K562 (cell line): ENCODE measurements at regions not wholly inside any gene's neighbourhood (a gene's known extent, or its start where the extent isn't known, plus 50 kb on each side); places are given as distances from the start of the nearest gene placed in this dataset.

Experiments used
- ATAC-seq: fragments of 200-7000 bp; cut with Tn5 transposase; 3 replicates; pipeline ENCODE4 v1.9.1; 2020; ENCODE audit warnings: moderate library complexity
- BruUV-seq: library from RNA; stranded (reverse); fragments of 400-500 nt; replicated peaks from 2 replicates; lab custom pipeline; 2021; lab: Mats Ljungman, UMichigan
- CTCF ChIA-PET: fragments of 300-600 bp; formaldehyde crosslinking; extraction: SDS; loops from one replicate; lab custom pipeline; 2021; ENCODE audit warnings: low intra/inter-chr PET ratio; lab: Yijun Ruan, JAX
- POLR2A ChIA-PET: fragments of 300-600, 350-650 bp; sonication (Branson Sonifier 250); formaldehyde crosslinking; extraction: SDS; loops from one replicate; lab custom pipeline; 2021; ENCODE audit warnings: antibody characterized with exemption, inconsistent platforms; lab: Yijun Ruan, JAX
- DNase-seq, 4 experiments: peaks; one replicate each; pipeline versions ENCODE4 v3.0.0 to v3.0.0-alpha.2; 2011 to 2018; ENCODE audit warnings: low spot score in 3 of 4, mixed read lengths in 3 of 4; ENCODE audit errors: extremely low read depth in 1 of 4
- FAIRE-seq: peaks from 2 replicates; lab custom pipeline; 2011; peaks lifted over from hg19 to GRCh38; lab: Jason Lieb, UNC
- H2AFZ ChIP-seq: 2 replicates; pipeline ENCODE4 v1.6.0; 2011; ENCODE audit warnings: low read depth, low read length, control low read depth, inconsistent platforms
- H3K27ac ChIP-seq: fragments of 200-600 bp; 3 replicates; pipeline ENCODE4 v1.8.0; 2011; ENCODE audit warnings: low read depth, mild to moderate bottlenecking, control low read depth, inconsistent platforms, low read length, moderate library complexity, mixed read lengths; ENCODE audit errors: extremely low read depth
- H3K27me3 ChIP-seq, 2 experiments: fragments of 300-600 bp in 1 of 2; 2 replicates in 1 of 2; 3 replicates in 1 of 2; pipeline versions ENCODE4 v1.6.0 to v1.8.0; 2011; ENCODE audit warnings: inconsistent platforms in 2 of 2, low read length in 2 of 2, mild to moderate bottlenecking in 1 of 2, mixed read lengths in 1 of 2, moderate library complexity in 1 of 2; ENCODE audit not compliant: control insufficient read depth in 2 of 2, insufficient read depth in 2 of 2
- H3K36me3 ChIP-seq: fragments of 300-600 bp; 3 replicates; pipeline ENCODE4 v1.8.0; 2011; ENCODE audit warnings: mild to moderate bottlenecking, low read length, inconsistent platforms; ENCODE audit not compliant: control insufficient read depth, insufficient read depth
- H3K4me1 ChIP-seq, 2 experiments: fragments of 200-600 bp in 1 of 2; replicated peaks in 1 of 2; 2 replicates in 1 of 2; 3 replicates in 1 of 2; pipeline versions ENCODE4 v1.5.1 to v1.8.0; 2011; ENCODE audit warnings: inconsistent platforms in 2 of 2, low read length in 2 of 2, mild to moderate bottlenecking in 1 of 2, mixed read lengths in 1 of 2, moderate library complexity in 1 of 2; ENCODE audit not compliant: control insufficient read depth in 2 of 2, insufficient read depth in 2 of 2
- H3K4me2 ChIP-seq: 2 replicates; pipeline ENCODE4 v1.6.1; 2011; ENCODE audit warnings: low read length, control low read depth, inconsistent platforms, mixed read lengths; ENCODE audit not compliant: insufficient read depth
- H3K4me3 ChIP-seq: fragments of 200-600 bp; sonication (generic), shearing (Covaris generic); 2 replicates; pipeline ENCODE4 v1.5.1; 2016; ENCODE audit warnings: control low read depth, inconsistent platforms
- H3K79me2 ChIP-seq: fragments of 200-600 bp; 3 replicates; pipeline ENCODE4 v1.8.0; 2011; ENCODE audit warnings: low read length, inconsistent platforms; ENCODE audit not compliant: control insufficient read depth, insufficient read depth
- H3K9ac ChIP-seq, 2 experiments: 2 replicates each; pipeline versions ENCODE4 v1.6.0 to v1.6.1; 2011; ENCODE audit warnings: low read depth in 2 of 2, low read length in 2 of 2, control low read depth in 1 of 2, inconsistent platforms in 1 of 2, mild to moderate bottlenecking in 1 of 2, mixed read lengths in 1 of 2; ENCODE audit not compliant: insufficient read depth in 1 of 2
- H3K9me1 ChIP-seq: one replicate; pipeline ENCODE4 v1.6.0; 2011; ENCODE audit warnings: inconsistent platforms, mild to moderate bottlenecking, low read length, moderate library complexity; ENCODE audit not compliant: control insufficient read depth, insufficient read depth
- H3K9me3 ChIP-seq: replicated peaks from 2 replicates; pipeline ENCODE4 v1.5.1; 2011; ENCODE audit warnings: low read depth, low read length, inconsistent platforms; ENCODE audit not compliant: control insufficient read depth, insufficient read depth
- H4K20me1 ChIP-seq: replicated peaks from 2 replicates; pipeline ENCODE4 v1.6.1; 2011; ENCODE audit warnings: low read length, inconsistent platforms, mixed read lengths; ENCODE audit not compliant: control insufficient read depth, insufficient read depth
- CCAR2 ChIP-seq: fragments of 200-400 bp; formaldehyde crosslinking; IDR thresholded peaks from 2 replicates; pipeline ENCODE4 v1.6.1; 2017; ENCODE audit warnings: mild to moderate bottlenecking, low read depth, low read length
- CREBBP ChIP-seq: IDR thresholded peaks from one replicate; pipeline ENCODE4 v1.6.1; 2012; ENCODE audit warnings: low read depth, mild to moderate bottlenecking, control low read depth, inconsistent platforms, low read length
- ERF ChIP-seq: fragments of 450-650 bp; formaldehyde crosslinking; IDR thresholded peaks from 2 replicates; pipeline ENCODE4 v1.4.0; 2020; ENCODE audit warnings: mild to moderate bottlenecking, mixed read lengths
- FOSL1 ChIP-seq: fragments of 200-800 bp; sonication (Bioruptor generic); conservative IDR thresholded peaks from 2 replicates; pipeline ENCODE4 v1.6.1; 2016; ENCODE audit warnings: missing genetic modification characterization, missing compliant biosample characterization
- FOXM1 ChIP-seq, 2 experiments: fragments of 450-650 bp in 1 of 2; sonication (generic) in 1 of 2; formaldehyde crosslinking in 1 of 2; IDR thresholded peaks; 2 replicates each; pipeline versions ENCODE4 v1.6.1 to v1.9.0; 2017 to 2022; ENCODE audit warnings: low read depth in 2 of 2, mild to moderate bottlenecking in 2 of 2, missing genetic modification reagents in 1 of 2, moderate library complexity in 1 of 2
- GATAD2A ChIP-seq: fragments of 450-650 bp; IDR thresholded peaks from 2 replicates; pipeline ENCODE4 v1.6.1; 2017
- NUFIP1 ChIP-seq: fragments of 450-650 bp; IDR thresholded peaks from 2 replicates; pipeline ENCODE4 v1.6.1; 2018; ENCODE audit not compliant: partially characterized antibody
- SRSF9 ChIP-seq: fragments of 200-400 bp; formaldehyde crosslinking; IDR thresholded peaks from 2 replicates; pipeline ENCODE4 v1.6.1; 2017; ENCODE audit warnings: low read depth, low read length, borderline replicate concordance
- TEAD1 ChIP-seq, 2 experiments: fragments of 450-650 bp in 1 of 2; sonication (generic) in 1 of 2; formaldehyde crosslinking; IDR thresholded peaks; 2 replicates each; pipeline versions ENCODE4 v1.4.0 to v1.8.0; 2020 to 2022; ENCODE audit warnings: mild to moderate bottlenecking in 2 of 2, missing genetic modification reagents in 1 of 2
- ZNF586 ChIP-seq: fragments of 450-650 bp; formaldehyde crosslinking; conservative IDR thresholded peaks from 2 replicates; pipeline ENCODE4 v1.4.0; 2020; ENCODE audit warnings: mild to moderate bottlenecking, moderate library complexity
- WGBS: fragments of 100-300 bp; shearing (Covaris generic); methylation state at CpG from one replicate; pipeline ENCODE4 v1.1.6; 2016; ENCODE audit warnings: low coverage, mixed read lengths; ENCODE audit not compliant: insufficient coverage; ENCODE audit errors: missing lambda C conversion rate; 5-methylcytosine and 5-hydroxymethylcytosine counted together
- in situ Hi-C: fragments of 300-500 bp; cut with MboI; formaldehyde crosslinking; loops from 4 replicates; pipeline ENCODE4 v1.15.0; 2018; ENCODE audit warnings: inconsistent platforms, mixed read lengths
- intact Hi-C: fragments of 100-400 bp; cut with micrococcal nuclease; formaldehyde crosslinking; loops from 2 replicates; pipeline ENCODE4 v1.14.2; 2022
- TF ChIP-seq, protein P1 (sequence below): sonication (generic); formaldehyde crosslinking; IDR thresholded peaks from 2 replicates; pipeline ENCODE4 v1.8.0; 2022; ENCODE audit warnings: missing genetic modification reagents, mild to moderate bottlenecking, borderline replicate concordance
- TF ChIP-seq, protein P2 (sequence below): sonication (generic); formaldehyde crosslinking; IDR thresholded peaks from 2 replicates; pipeline ENCODE4 v1.8.1; 2023; ENCODE audit warnings: mild to moderate bottlenecking, missing genetic modification reagents

- no peaks in the 10 kb centered on the region for H4K20me1 ChIP-seq
- no peaks in the 10 kb centered on the region for H3K9me3 ChIP-seq
- FAIRE-seq (no peak), DNase-seq (no peak), ATAC-seq (no peak)
- no peak for TF ChIP-seq SRSF9
- H3K4me2 ChIP-seq: no peak overlapping the region
- no peak overlapping the region for H2AFZ ChIP-seq
- no peaks in the 10 kb centered on the region for H3K9me1 ChIP-seq
- POLR2A ChIA-PET: interaction anchor here (0.6 kb wide), 1 partner anchor 980 kb away, joined by 3 read pairs; no protein-coding TSS in a partner anchor
- no peaks in the 10 kb centered on the region for H3K36me3 ChIP-seq
- no peaks in the 10 kb centered on the region for H3K4me1 ChIP-seq
- intact Hi-C loops: no loop called here
- no TSS peak for BruUV-seq
- no peak overlapping the region for H3K4me3 ChIP-seq
- no peak overlapping the region for H3K9ac ChIP-seq
- H3K79me2 ChIP-seq: no peaks in the 10 kb centered on the region
- in situ Hi-C loops: no loop called here
- CTCF ChIA-PET: no interaction called here
- H3K27me3 ChIP-seq: no peaks in the 10 kb centered on the region
- H3K27ac ChIP-seq: no peak overlapping the region
Measured at GRCh38 chr13:60772726-60773125, 375.7 kb downstream of the TDRD3 start.

- Histone ChIP-seq H4K20me1 (no peaks in the 10 kb centered on the region), H3K79me2 (no peaks in the 10 kb centered on the region), H3K27ac (no peak overlapping the region), H3K4me2 (no peak overlapping the region), H3K9me1 (no peaks in the 10 kb centered on the region), H3K36me3 (no peaks in the 10 kb centered on the region), H3K9ac (no peak overlapping the region), H3K9me3 (no peaks in the 10 kb centered on the region), H2AFZ (no peak overlapping the region), H3K4me3 (no peak overlapping the region), H3K27me3 (no peaks in the 10 kb centered on the region), H3K4me1 (no peaks in the 10 kb centered on the region)
- DNase-seq: no peak
- CTCF ChIA-PET: no interaction called here
- intact Hi-C loops (no loop called here), in situ Hi-C loops (no loop called here)
- POLR2A ChIA-PET: no interaction called here
- 2% methylated on average over 4 of the region's 5 CpGs for whole genome bisulfite sequencing
- FAIRE-seq: no peak
- no TSS peak for BruUV-seq
- ATAC-seq: no peak
- TF ChIP-seq TEAD1 (CRISPR knock-in tag; IDR thresholded peaks at IDR 0.05) (no peak), ZNF586 (CRISPR knock-in tag) (no peak), CREBBP (no peak), FOSL1 (no peak), NUFIP1 (no peak), ERF (CRISPR knock-in tag) (no peak), CCAR2 (no peak), GATAD2A (no peak), FOXM1 (IDR thresholded peaks at IDR 0.05; ENCODE audit: low read depth) (no peak), FOXM1 (CRISPR knock-in tag; IDR thresholded peaks at IDR 0.05; ENCODE audit: low read depth) (no peak)
- TF ChIP-seq, protein P1, sequence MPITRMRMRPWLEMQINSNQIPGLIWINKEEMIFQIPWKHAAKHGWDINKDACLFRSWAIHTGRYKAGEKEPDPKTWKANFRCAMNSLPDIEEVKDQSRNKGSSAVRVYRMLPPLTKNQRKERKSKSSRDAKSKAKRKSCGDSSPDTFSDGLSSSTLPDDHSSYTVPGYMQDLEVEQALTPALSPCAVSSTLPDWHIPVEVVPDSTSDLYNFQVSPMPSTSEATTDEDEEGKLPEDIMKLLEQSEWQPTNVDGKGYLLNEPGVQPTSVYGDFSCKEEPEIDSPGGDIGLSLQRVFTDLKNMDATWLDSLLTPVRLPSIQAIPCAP (CRISPR knock-in tag): no peak
- TF ChIP-seq, protein P2, sequence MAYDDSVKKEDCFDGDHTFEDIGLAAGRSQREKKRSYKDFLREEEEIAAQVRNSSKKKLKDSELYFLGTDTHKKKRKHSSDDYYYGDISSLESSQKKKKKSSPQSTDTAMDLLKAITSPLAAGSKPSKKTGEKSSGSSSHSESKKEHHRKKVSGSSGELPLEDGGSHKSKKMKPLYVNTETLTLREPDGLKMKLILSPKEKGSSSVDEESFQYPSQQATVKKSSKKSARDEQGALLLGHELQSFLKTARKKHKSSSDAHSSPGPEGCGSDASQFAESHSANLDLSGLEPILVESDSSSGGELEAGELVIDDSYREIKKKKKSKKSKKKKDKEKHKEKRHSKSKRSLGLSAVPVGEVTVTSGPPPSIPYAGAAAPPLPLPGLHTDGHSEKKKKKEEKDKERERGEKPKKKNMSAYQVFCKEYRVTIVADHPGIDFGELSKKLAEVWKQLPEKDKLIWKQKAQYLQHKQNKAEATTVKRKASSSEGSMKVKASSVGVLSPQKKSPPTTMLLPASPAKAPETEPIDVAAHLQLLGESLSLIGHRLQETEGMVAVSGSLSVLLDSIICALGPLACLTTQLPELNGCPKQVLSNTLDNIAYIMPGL (CRISPR knock-in tag): no peak
Measured at GRCh38 chr13:60765700-60766411, 368.8 kb downstream of the TDRD3 start.
